Kidney (tissue), 13 donors: ENCODE measurements at regions not wholly inside any gene's neighbourhood (a gene's known extent, or its start where the extent isn't known, plus 50 kb on each side); places are given as distances from the start of the nearest gene placed in this dataset.

Experiments
- DNase-seq, 5 donors: peaks; one replicate each; pipeline ENCODE4 v3.0.0-alpha.2; 2013 to 2020
- FAIRE-seq: peaks from 2 replicates; lab custom pipeline; 2012; peaks lifted over from hg19 to GRCh38; lab: Jason Lieb, UNC
- H3K27ac ChIP-seq, 2 donors: one replicate each; pipeline ENCODE4 v1.7.0; 2013; ENCODE audit warnings: low read depth in 2 of 2, low read length in 2 of 2, inconsistent platforms in 1 of 2
- H3K27me3 ChIP-seq: one replicate; pipeline ENCODE4 v1.7.1; 2013; ENCODE audit warnings: low read length, inconsistent platforms; ENCODE audit not compliant: control insufficient read depth, insufficient read depth
- H3K36me3 ChIP-seq, 3 donors: one replicate each; pipeline versions ENCODE4 v1.7.0 to v1.7.1; 2013; ENCODE audit warnings: low read length in 3 of 3, control low read depth in 1 of 3, inconsistent platforms in 1 of 3; ENCODE audit not compliant: insufficient read depth in 3 of 3, control insufficient read depth in 2 of 3
- H3K4me1 ChIP-seq, 3 donors: one replicate each; pipeline versions ENCODE4 v1.7.0 to v1.7.1; 2013; ENCODE audit warnings: low read length in 3 of 3, inconsistent platforms in 1 of 3, low read depth in 1 of 3; ENCODE audit not compliant: control insufficient read depth in 2 of 3, insufficient read depth in 2 of 3
- H3K4me3 ChIP-seq, 3 donors: one replicate each; pipeline versions ENCODE4 v1.7.0 to v1.8.1; 2013; ENCODE audit warnings: low read length in 3 of 3, control low read depth in 1 of 3, inconsistent platforms in 1 of 3
- H3K9ac ChIP-seq, 3 donors: one replicate each; pipeline versions ENCODE4 v1.7.0 to v1.7.1; 2013; ENCODE audit warnings: low read length in 3 of 3, control low read depth in 1 of 3, inconsistent platforms in 1 of 3
- H3K9me3 ChIP-seq, 3 donors: one replicate each; pipeline versions ENCODE4 v1.7.0 to v1.7.1; 2013; ENCODE audit warnings: low read length in 3 of 3, control low read depth in 1 of 3, inconsistent platforms in 1 of 3; ENCODE audit not compliant: control insufficient read depth in 2 of 3, insufficient read depth in 1 of 3
- intact Hi-C: fragments of 100-400 bp; cut with DNase I; formaldehyde crosslinking; loops from one replicate; pipeline ENCODE4 v1.11.1; 2022
- TF ChIP-seq, protein P1 (sequence below): IDR thresholded peaks from 3 replicates; pipeline ENCODE4 v1.5.1; 2012; ENCODE audit warnings: mild to moderate bottlenecking, moderate library complexity, borderline replicate concordance; ENCODE audit not compliant: insufficient read depth; ENCODE audit errors: extremely low read depth
- donor health status: control.
- donor health status: control.
- donor health status: control.
- donor health status: control.
- donor health status: control.
- donor health status: DM: yes; HTN: yes; CAD: no.
- donor health status: Normal renal cell carcinoma (clear cell type).

DNA sequence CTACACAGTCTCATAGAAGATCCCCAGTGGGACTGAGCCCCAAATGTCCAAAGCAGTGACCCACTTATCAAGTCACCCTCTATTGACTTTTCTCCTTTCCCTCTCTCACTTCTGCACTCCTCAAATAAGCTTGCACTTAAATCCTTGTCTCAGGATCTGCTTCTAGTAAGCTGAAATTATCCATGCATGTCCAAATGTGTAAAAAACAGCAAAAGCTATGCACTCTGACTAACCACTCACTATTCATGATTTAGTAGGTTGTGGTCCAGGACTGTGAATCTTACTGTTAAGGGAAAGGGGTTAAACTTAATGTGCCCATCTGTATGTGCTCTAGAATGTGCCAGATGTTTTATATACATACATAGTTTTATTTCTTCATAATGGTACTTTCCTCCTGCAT lies 115.4 kb downstream of the SCG2 start:
- intact Hi-C loops, result no loop called here
- TF ChIP-seq, protein P1, sequence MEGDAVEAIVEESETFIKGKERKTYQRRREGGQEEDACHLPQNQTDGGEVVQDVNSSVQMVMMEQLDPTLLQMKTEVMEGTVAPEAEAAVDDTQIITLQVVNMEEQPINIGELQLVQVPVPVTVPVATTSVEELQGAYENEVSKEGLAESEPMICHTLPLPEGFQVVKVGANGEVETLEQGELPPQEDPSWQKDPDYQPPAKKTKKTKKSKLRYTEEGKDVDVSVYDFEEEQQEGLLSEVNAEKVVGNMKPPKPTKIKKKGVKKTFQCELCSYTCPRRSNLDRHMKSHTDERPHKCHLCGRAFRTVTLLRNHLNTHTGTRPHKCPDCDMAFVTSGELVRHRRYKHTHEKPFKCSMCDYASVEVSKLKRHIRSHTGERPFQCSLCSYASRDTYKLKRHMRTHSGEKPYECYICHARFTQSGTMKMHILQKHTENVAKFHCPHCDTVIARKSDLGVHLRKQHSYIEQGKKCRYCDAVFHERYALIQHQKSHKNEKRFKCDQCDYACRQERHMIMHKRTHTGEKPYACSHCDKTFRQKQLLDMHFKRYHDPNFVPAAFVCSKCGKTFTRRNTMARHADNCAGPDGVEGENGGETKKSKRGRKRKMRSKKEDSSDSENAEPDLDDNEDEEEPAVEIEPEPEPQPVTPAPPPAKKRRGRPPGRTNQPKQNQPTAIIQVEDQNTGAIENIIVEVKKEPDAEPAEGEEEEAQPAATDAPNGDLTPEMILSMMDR, result no peak
- H3K36me3 ChIP-seq, result no peaks in the 10 kb centered on the region
- no peaks in the 10 kb centered on the region for H3K9me3 ChIP-seq
- no peak overlapping the region for H3K4me3 ChIP-seq
- DNase-seq (peak in 1 of 5 donors; percentile 5), FAIRE-seq (no peak)
- H3K27ac ChIP-seq, result no peak overlapping the region
- H3K4me1 ChIP-seq, result peaks cover 0 to 2% (median 0%) of the 10 kb centered on the region in 3 donors
- no peaks in the 10 kb centered on the region for H3K27me3 ChIP-seq
- H3K9ac ChIP-seq, result no peak overlapping the region

DNA sequence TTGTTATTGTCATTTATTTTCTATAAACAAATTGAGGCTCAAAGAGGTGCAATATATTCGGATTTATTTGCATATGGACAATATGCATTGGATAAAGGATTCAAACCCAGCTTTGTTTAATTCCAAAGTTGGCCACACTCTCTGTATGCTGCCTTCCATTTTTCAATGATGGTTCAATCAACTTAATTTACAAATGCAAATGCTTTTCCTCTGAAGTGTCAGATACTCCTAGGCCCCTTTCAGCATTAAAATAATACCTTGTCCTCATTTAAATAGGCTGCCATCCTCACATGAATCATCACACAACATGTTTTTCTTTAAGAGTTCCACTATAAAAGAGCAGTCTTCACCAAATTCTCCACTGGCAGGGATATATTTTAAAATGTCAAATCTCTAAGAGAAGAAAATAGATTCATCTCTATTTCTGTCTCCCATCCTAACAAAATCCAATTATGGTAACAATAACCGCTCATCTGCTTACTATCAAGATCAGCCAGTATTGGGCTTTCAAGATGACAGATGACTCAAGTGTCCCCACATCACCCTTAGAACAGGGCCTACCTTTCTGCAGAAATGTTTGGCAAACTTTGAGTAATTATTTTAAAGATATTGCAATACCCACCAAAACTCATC lies 114.8 kb downstream of the SCG2 start:
- Histone ChIP-seq H3K27me3 (no peaks in the 10 kb centered on the region), H3K4me3 (no peak overlapping the region), H3K27ac (no peak overlapping the region), H3K9ac (no peak overlapping the region), H3K4me1 (peaks cover 0 to 2% (median 0%) of the 10 kb centered on the region in 3 donors), H3K36me3 (no peaks in the 10 kb centered on the region), H3K9me3 (no peaks in the 10 kb centered on the region)
- FAIRE-seq (no peak), DNase-seq (no peak)
- intact Hi-C loops, result no loop called here
- TF ChIP-seq, protein P1, result no peak

DNA sequence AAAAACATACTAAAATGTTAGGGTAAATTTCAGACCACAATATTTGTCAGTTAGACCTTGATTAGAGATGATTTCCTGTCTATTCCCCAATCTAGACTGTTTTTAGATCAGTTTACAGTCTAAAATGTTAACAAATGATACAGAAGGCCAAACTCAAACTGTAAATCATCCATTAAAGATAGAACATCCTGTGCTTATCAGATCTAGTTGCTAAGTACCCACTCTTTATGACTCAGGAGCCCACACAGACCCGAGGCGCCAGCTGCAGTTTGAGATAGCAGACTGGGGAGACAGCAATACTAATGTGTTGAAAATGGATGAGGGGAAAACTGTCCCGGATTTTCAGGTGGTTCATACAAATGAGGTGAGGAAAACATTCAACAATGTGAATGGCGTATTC lies 113.3 kb downstream of the SCG2 start:
- H3K36me3 ChIP-seq, result no peaks in the 10 kb centered on the region
- intact Hi-C loops, result no loop called here
- no peak overlapping the region for H3K27ac ChIP-seq
- TF ChIP-seq, protein P1, result no peak
- no peak overlapping the region for H3K4me3 ChIP-seq
- FAIRE-seq (no peak), DNase-seq (peak in 2 of 5 donors; percentile 40 to 58)
- H3K9me3 ChIP-seq, result no peaks in the 10 kb centered on the region
- H3K9ac ChIP-seq, result no peak overlapping the region
- H3K27me3 ChIP-seq, result no peaks in the 10 kb centered on the region
- peaks cover 0 to 2% (median 0%) of the 10 kb centered on the region in 3 donors for H3K4me1 ChIP-seq
